Mesothelial cell of epicardium (in vitro differentiated cells): ENCODE measurements at regions not wholly inside any gene's neighbourhood (a gene's known extent, or its start where the extent isn't known, plus 50 kb on each side); places are given as distances from the start of the nearest gene placed in this dataset.
"Not testable (repeated sequence)": the region's sequence is repeated elsewhere in the genome, so short reads cannot be mapped to it uniquely, and the experiment has no call there.

Source experiments
- DNase-seq, 2 experiments: peaks; one replicate each; pipeline ENCODE4 v3.0.0; 2021; ENCODE audit warnings: low spot score in 2 of 2; ENCODE audit not compliant: unreplicated experiment in 2 of 2
- H3K27ac Mint-ChIP-seq: 2 replicates; pipeline ENCODE4 v1.8.0; 2021; ENCODE audit warnings: mixed read lengths
- H3K27me3 Mint-ChIP-seq: 2 replicates; pipeline ENCODE4 v1.8.0; 2021; ENCODE audit warnings: low read depth, mixed read lengths
- H3K36me3 Mint-ChIP-seq: 2 replicates; pipeline ENCODE4 v1.8.0; 2021; ENCODE audit warnings: mixed read lengths
- H3K4me1 Mint-ChIP-seq: 2 replicates; pipeline ENCODE4 v1.8.0; 2021; ENCODE audit warnings: mixed read lengths
- H3K4me3 Mint-ChIP-seq: 2 replicates; pipeline ENCODE4 v1.8.0; 2021; ENCODE audit warnings: mild to moderate bottlenecking, moderate library complexity, mixed read lengths
- H3K9me3 Mint-ChIP-seq: 2 replicates; pipeline ENCODE4 v1.8.0; 2021; ENCODE audit warnings: mixed read lengths
- TF ChIP-seq, protein P1 (sequence below): fragments of 200-600 bp; sonication (generic); IDR thresholded peaks from one replicate; pipeline ENCODE4 v1.5.0; 2021; ENCODE audit warnings: antibody characterized with exemption; ENCODE audit not compliant: unreplicated experiment

DNA sequence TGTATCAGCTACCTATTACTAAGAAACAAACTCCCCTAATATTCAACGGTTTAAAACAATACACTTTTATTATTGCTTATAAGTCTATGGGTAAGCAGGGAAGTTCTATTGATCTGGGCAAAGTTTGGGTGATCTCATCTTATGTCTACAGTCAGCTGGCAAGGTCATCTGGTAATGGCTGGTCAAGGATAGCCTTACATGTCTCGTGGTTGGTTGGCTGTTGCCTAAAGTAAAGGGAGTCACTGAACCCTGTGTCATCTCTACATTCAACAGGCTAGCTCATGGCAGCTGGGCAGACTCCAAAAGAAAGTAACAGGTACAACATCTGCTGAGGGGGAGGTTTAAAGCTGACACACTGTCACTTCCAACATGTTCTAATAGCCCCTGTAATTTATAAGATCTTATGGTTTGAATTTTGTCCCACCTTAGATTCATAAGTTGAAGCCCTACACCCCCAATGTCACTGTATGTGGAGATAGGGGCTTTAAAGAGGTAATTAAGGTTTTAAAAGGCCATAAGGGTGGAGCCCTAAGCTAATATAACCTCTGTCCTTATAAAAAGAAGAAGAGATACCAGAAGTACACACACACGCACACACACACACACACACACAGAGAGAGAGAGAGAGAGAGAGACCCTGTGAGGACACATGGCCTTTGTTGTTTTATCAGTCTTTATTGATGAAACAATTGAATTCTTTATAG lies 419.1 kb downstream of the NPIPA8 start:
- Mint-ChIP-seq H3K27ac (no peak overlapping the region), H3K9me3 (peaks cover 42% of the 10 kb centered on the region), H3K4me3 (no peak overlapping the region), H3K4me1 (no peaks in the 10 kb centered on the region), H3K27me3 (no peaks in the 10 kb centered on the region), H3K36me3 (no peaks in the 10 kb centered on the region)
- TF ChIP-seq, protein P1, sequence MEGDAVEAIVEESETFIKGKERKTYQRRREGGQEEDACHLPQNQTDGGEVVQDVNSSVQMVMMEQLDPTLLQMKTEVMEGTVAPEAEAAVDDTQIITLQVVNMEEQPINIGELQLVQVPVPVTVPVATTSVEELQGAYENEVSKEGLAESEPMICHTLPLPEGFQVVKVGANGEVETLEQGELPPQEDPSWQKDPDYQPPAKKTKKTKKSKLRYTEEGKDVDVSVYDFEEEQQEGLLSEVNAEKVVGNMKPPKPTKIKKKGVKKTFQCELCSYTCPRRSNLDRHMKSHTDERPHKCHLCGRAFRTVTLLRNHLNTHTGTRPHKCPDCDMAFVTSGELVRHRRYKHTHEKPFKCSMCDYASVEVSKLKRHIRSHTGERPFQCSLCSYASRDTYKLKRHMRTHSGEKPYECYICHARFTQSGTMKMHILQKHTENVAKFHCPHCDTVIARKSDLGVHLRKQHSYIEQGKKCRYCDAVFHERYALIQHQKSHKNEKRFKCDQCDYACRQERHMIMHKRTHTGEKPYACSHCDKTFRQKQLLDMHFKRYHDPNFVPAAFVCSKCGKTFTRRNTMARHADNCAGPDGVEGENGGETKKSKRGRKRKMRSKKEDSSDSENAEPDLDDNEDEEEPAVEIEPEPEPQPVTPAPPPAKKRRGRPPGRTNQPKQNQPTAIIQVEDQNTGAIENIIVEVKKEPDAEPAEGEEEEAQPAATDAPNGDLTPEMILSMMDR, result no peak
- no peak for DNase-seq

DNA sequence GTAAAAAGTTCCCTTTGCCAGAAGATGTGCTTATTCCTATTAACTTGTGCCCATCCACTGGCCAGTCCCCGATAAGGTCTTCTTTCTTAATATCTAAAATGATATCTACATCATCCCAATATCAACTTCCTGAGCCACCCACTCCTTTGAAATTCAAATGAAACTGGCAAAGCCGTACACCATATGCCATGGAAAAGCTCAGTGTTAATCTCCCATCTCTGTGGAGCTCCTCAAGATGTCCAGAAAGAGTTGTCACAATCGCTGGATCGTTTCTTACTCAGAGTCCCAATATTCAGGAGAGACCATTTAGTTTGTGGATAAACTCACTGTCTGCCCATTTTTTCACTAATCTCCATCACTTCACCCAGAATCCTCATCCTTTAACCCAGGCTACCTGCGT lies 420.7 kb downstream of the NPIPA8 start:
- DNase-seq, result no peak
- Mint-ChIP-seq H3K9me3 (peaks cover 38% of the 10 kb centered on the region), H3K4me3 (no peak overlapping the region), H3K36me3 (no peaks in the 10 kb centered on the region), H3K27me3 (no peaks in the 10 kb centered on the region), H3K27ac (no peak overlapping the region), H3K4me1 (no peaks in the 10 kb centered on the region)
- TF ChIP-seq, protein P1, result no peak

DNA sequence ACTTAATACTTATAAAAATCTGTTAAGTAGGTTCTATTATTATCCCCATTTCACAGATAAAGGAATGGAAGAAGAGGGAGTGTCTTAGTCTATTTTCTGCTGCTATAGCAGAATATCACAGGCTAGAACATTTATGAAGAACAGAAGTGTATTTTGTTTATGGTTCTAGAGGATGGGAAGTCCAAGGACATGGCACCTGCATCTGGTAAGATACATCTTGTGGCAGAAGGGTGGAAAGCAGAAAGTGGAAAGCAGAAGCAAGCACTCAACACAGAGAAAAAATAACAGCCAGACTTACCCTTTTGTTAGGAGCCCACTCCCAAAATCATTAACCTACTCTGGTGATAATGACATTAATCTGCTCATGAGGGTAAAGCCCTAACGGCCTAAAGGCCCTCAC lies 422.4 kb downstream of the NPIPA8 start:
- Mint-ChIP-seq H3K4me1 (no peaks in the 10 kb centered on the region), H3K4me3 (no peak overlapping the region), H3K36me3 (no peaks in the 10 kb centered on the region), H3K9me3 (peaks cover 31% of the 10 kb centered on the region), H3K27ac (no peak overlapping the region), H3K27me3 (no peaks in the 10 kb centered on the region)
- TF ChIP-seq, protein P1, result no peak
- DNase-seq, result no peak

DNA sequence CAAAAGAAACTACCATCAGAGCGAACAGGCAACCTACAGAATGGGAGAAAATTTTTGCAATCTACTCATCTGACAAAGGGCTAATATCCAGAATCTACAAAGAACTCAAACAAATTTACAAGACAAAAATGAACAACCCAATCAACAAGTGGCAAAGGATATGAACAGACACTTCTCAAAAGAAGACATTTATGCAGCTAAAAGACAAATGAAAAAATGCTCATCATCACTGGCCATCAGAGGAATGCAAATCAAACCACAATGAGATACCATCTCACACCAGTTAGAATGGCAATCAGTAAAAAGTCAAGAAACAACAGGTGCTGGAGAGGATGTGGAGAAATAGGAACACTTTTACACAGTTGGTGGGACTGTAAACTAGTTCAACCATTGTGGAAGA lies 425.0 kb downstream of the NPIPA8 start:
- not testable (repeated sequence) for H3K27me3 Mint-ChIP-seq, DNase-seq, H3K4me3 Mint-ChIP-seq, H3K4me1 Mint-ChIP-seq, H3K36me3 Mint-ChIP-seq, H3K27ac Mint-ChIP-seq
- H3K9me3 Mint-ChIP-seq, result peaks cover 33% of the 10 kb centered on the region

DNA sequence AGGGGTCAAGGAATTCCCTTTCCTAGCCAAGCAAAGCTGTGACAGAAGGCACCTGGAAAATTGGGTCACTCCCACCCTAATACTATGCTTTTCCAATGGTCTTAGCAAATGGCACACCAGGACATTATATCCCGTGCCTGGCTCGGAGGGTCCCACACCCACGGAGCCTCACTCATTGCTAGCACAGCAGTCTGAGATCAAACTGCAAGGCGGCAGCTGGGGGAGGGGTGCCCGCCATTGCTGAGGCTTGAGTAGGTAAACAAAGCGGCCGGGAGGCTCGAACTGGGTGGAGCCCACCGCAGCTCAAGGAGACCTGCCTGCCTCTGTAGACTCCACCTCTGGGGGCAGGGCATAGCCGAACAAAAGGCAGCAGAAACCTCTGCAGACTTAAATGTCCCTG lies 429.9 kb downstream of the NPIPA8 start:
- not testable (repeated sequence) for H3K36me3 Mint-ChIP-seq, H3K27me3 Mint-ChIP-seq, DNase-seq, H3K4me3 Mint-ChIP-seq, H3K4me1 Mint-ChIP-seq, H3K27ac Mint-ChIP-seq
- peaks cover 31% of the 10 kb centered on the region for H3K9me3 Mint-ChIP-seq

DNA sequence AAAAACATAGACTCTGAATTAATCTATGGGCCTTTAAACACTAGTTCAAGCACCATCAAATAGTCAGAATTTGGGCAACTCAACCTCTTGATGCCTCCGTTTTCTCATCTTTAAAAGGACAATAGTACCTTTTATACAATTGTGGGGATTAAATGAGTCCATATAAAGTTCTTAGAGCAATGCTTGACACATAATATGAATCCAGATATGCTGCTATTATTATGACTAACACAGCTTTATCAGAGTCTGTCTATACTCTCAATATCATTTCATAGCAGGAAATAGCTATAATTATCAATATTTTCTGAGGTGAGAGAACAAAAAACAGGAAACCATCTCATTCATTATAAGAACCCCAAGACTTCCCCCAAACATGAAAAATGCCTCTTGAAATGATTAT lies 430.5 kb upstream of the XYLT1 start:
- H3K9me3 Mint-ChIP-seq, result peaks cover 11% of the 10 kb centered on the region
- no peak overlapping the region for H3K27ac Mint-ChIP-seq
- no peak overlapping the region for H3K4me3 Mint-ChIP-seq
- no peaks in the 10 kb centered on the region for H3K36me3 Mint-ChIP-seq
- DNase-seq, result no peak
- H3K4me1 Mint-ChIP-seq, result no peaks in the 10 kb centered on the region
- TF ChIP-seq, protein P1, result no peak
- H3K27me3 Mint-ChIP-seq, result no peaks in the 10 kb centered on the region

DNA sequence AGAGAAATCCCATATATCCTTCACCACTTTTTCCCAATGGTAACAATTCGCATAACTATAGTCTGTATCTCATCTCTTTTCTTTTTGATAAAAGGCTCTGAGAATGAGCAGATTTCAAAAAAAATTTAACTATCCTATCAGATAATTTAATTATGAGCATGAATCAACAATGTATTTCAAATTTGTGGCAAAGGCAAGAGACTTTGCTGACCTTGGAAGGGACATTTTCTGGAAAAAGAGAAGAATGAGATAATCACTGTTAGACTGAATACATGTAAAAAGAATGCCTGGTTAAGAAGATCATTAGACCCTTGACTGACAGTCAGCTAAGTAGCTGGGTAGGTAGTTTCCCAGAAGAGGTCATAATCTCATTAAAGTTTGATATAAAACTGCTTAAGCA lies 428.4 kb upstream of the XYLT1 start:
- Mint-ChIP-seq H3K27me3 (peaks cover 4% of the 10 kb centered on the region), H3K9me3 (no peaks in the 10 kb centered on the region), H3K27ac (no peak overlapping the region), H3K4me1 (no peaks in the 10 kb centered on the region), H3K4me3 (no peak overlapping the region), H3K36me3 (no peaks in the 10 kb centered on the region)
- TF ChIP-seq, protein P1, result no peak
- DNase-seq, result no peak
